Lower leg skin (tissue), 3 donors: ENCODE measurements at regions not wholly inside any gene's neighbourhood (a gene's known extent, or its start where the extent isn't known, plus 50 kb on each side); places are given as distances from the start of the nearest gene placed in this dataset.

Experiments
- POLR2A ChIP-seq, 2 donors: fragments of 450-650 bp; IDR thresholded peaks; one replicate each; pipeline ENCODE4 v1.6.1; 2016 to 2017; ENCODE audit warnings: antibody characterized with exemption in 2 of 2, mild to moderate bottlenecking in 1 of 2, moderate library complexity in 1 of 2
- TF ChIP-seq, protein P1 (sequence below), 3 donors: fragments of 450-650 bp; IDR thresholded peaks; one replicate each; pipeline ENCODE4 v1.5.1; 2016; ENCODE audit warnings: antibody characterized with exemption in 3 of 3, mild to moderate bottlenecking in 3 of 3, moderate library complexity in 2 of 3

DNA sequence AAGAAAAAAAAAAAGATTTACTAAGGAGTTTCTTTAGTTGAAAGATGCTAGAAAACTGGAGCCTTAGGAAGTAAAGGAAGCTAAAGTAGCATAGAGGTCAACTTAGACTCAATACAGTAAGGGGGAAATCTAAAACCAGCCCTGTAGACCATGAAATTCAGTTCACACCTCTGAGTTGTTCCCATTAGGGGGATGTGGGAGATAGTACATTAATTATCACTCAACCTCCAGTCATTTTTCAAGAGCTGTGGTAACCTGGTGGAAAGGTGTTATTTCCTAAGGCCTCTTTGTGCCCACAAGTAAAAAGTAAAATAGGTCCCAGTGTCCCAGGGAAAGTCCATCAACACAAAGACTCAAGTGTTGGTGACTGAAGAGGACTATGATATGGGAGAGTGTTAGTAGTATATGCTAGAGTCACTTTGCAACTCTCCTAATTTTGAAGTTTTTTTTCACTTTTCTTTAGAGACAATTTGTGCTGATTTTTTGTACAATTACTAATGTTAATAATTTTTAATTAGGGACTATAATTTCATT lies 1274.4 kb upstream of the EPHA6 start:
- TF ChIP-seq, protein P1, sequence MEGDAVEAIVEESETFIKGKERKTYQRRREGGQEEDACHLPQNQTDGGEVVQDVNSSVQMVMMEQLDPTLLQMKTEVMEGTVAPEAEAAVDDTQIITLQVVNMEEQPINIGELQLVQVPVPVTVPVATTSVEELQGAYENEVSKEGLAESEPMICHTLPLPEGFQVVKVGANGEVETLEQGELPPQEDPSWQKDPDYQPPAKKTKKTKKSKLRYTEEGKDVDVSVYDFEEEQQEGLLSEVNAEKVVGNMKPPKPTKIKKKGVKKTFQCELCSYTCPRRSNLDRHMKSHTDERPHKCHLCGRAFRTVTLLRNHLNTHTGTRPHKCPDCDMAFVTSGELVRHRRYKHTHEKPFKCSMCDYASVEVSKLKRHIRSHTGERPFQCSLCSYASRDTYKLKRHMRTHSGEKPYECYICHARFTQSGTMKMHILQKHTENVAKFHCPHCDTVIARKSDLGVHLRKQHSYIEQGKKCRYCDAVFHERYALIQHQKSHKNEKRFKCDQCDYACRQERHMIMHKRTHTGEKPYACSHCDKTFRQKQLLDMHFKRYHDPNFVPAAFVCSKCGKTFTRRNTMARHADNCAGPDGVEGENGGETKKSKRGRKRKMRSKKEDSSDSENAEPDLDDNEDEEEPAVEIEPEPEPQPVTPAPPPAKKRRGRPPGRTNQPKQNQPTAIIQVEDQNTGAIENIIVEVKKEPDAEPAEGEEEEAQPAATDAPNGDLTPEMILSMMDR (IDR thresholded peaks at IDR 0.05) = no peak
- TF ChIP-seq POLR2A (IDR thresholded peaks at IDR 0.05) = no peak
